RPMI8226 (cell line): ENCODE measurements at regions not wholly inside any gene's neighbourhood (a gene's known extent, or its start where the extent isn't known, plus 50 kb on each side); places are given as distances from the start of the nearest gene placed in this dataset.
A peak's percentile ranks its signal among the peaks of the same experiment; 100 is the strongest.
"Not testable (repeated sequence)": the region's sequence is repeated elsewhere in the genome, so short reads cannot be mapped to it uniquely, and the experiment has no call there.

Source experiments
- DNase-seq: peaks from one replicate; pipeline ENCODE4 v3.0.0-alpha.2; 2015

DNA sequence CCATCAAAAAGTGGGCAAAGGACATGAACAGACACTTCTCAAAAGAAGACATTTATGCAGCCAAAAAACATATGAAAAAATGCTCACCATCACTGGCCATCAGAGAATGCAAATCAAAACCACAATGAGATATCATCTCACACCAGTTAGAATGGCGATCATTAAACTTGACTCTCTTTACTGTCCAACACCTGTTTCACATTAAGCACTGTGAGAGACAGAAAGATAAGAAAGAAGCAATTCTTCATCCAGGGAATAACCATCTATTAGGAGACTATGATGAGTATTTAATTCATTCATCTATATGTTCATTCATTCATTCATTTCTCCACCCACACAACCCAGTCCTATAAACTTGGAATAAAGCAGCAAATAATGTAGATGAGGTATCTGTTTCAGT is 334.3 kb downstream of the C12orf75 start:
- not testable (repeated sequence) for DNase-seq

DNA sequence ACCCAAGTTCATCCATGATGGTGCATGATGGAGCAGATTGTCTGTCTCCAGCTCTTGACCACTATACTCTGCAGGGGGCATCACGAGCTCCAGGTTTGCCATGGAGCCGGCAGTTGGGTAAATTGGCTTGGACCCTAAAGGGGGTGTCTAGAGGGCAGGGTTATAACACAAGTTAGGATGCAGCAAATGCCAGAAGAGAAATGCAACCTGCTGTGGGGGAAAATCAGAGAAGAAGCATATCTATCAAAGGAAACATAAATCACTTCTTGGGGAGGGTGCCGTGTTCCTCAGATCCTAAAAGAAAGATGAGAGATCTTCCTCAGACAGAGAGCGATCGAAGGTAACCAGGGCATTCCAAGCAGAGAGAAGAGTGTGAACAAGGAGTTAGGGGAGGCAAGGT is 334.9 kb downstream of the C12orf75 start:
- DNase-seq, result no peak

DNA sequence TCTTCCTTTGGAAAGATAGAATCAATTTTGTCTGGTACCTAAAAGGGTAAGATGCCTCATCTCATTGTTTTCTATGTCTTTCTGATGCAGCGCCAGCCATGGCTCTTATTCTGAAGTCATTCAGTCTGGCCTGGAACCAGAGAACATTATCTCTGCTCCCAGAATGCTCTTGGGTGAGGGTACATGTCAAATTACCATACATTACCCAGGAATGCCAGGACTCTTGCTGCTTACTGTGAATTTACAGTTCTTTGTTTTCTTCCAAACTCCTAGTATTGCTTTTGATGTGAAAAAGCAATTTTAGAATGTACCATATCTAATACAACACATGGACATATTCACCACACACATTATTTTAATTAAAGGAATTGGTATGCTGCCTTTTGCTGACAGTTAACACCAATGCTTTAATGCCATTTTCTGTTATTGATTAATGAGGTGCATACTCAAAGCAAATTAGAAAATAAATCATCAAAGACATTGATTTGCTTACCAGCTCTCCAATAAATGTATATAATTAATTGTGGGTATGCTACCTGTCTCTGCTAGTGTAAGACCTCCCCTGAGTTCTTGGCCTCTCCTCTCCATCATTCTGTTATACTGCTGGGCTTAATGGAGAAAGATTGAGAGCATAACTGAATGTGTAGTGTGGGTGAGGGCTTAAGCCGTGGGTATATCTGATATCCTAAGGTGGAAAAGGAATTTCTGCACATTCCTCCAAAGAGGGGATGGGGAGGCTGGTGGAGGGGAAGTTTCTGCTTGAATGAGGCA is 337.7 kb downstream of the C12orf75 start:
- DNase-seq, result no peak

DNA sequence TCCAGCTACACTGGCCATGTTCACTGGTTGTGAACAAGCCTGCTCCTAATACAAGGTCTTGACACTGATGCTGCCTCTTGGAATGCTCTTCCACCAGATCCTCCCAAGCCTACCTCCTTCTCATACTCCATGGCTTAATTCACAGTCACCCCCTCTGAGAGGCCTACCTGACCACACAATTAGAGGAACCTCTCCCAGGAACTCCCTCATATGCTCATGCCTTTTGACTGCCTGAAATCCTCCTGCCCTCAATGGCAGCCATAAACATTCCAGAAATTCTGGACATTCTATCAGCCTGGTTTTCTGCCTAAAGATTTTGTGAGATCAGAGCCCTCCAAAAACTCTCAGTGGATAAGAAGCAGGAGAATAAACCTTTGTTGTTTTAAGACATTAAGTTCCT is 340.2 kb downstream of the C12orf75 start:
- no peak for DNase-seq

DNA sequence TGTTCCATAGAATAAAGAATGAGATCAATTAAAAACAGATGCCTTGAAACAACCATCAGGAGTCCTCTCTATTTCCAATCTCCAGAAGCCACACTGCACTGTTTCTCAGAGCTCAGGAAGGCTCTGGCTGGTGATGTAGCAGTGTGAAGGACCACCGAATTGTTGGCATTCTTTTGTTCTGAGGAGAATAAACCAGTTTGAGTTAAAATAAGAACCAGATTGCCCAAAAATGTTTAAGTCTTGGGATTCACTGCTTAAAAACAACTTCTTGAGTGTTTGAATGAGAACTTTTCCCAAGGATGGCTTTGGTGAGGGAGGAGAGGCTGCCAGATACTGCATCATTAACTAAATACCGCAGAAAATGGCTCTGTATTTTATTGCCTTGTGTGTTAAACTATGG is 341.2 kb downstream of the C12orf75 start:
- no peak for DNase-seq

DNA sequence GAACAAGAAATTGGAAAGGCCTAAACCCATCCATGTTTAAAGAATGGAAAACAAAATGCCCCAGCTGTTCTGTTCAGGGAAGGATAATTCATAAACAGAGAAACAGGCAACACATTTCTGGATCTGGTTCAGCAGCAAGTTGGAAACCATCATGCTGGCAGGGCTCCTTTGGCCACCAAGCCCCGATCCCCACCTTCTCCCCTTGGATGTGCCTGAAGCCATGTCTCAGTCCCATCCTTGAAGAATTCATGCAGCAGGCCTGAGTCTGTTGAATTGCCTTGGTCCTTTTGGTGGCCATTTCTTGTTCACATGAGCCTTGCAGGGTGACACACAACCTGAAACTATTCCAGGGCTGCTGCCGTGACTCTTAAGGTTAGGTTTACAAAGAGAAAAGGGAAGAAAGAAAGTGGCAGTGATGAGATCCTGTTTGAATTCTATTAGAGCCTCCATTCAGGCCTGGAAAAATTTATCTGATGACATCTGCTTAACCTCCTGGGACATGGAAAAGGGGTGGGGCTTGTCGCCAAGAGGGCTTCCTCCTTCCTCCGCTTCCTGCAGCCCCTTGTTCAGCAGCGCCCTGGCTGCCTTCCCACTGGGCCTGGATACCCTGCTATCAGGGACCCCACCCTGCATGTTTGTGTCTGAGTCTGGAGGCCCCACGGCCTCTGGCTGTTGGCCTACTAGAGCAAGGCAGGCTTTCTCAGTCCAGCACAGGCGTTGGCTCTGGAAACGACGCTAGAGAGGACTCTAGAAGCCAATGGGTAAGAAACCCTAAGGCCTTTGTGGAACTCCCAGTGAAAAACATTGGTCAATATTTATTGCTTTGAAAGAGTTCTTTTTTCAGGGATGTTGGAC is 341.9 kb downstream of the C12orf75 start:
- DNase-seq, result no peak

DNA sequence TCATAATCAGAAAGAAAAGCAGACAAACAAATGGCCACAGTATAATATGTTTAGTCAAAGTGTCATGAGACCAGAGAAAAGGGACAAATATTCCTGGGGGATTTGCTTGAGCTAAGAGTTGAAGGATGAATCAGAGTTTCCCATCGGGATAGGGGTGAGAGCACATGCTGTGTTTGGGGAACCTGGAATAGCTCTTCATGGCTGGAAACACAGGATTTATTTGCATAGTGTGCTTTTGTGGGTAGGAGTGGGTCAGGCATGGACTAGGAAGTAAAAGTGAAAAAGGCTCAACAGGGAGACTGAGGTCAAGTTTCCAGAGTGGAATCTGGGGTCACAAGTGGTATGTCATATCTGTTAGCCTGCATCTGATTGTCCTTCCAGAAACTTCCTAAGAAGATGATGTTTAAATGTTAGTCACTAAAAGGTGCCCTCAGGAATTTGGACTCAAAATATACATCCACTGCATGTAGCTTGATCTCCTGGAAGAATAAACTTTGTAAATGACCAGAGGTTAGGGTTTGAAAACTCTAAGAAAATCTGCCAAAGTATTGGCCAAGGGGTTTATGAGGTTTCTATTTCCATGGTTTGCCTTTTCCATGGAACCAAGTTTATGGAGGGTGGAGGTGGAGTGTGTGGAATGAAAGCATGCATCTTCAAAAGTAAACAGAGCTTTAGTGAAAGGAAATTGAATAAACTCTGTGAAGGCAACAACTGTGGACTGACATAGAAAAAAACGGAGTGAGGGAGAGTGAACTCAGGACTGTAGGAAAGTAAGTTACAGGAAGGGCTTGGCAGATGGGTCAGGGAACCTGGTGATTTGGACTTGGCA is 344.6 kb downstream of the C12orf75 start:
- no peak for DNase-seq

DNA sequence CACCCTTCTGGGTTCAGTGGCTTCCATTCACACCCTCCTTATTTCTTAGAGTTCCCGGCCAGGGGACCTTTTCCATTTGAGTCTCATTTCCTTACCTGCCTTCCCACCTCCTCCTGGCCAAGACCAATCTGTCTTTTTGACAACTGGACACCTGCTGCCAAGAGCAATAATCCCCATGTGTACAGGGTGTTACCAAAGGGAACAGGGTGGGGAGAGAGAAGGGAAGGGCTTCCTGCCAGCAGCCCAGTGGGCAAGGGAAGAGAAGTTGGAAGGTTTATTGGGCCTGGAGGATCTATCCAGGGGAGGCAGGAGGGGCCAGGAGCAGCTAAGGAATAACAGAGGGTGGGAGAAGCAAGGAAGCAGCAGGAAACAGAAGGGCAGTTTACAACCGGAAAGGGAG is 346.2 kb downstream of the C12orf75 start:
- DNase-seq, result no peak

DNA sequence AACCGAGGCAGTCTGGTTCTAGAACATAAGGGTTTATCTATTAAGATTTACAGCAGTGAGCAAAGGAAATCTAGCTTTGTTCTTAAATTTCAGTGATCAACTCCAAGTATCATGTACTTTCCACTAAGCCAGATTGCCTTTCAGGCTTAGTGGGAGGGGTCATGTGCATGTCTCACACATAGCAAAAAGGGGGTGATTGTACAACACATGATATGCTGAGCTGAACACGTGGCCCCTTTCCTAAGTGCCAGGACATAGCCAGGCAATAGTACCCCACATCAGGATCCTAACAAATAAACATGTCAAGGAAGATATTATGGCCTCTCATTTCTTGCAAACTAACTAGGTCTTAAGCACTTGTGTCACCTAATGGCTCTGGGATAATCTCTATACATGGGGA is 347.2 kb downstream of the C12orf75 start:
- no peak for DNase-seq

DNA sequence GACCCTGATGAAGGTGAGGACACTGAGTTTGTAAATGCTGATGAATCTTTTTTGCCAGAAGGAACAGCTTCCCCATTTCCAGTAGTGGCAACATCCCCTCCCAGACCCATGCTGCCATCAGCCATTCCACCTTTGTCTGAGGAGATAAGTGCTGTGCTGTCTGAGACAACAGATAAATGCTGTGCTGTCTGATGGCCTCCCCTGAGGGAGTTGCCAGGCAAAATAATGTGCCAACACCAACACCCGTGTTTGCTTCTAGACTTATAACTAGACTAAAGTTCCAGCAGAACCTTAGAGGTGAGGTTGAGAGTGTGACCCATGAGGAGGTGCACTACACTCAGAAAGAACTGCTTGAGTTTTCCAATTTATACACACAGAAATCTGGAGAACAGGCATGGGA is 349.5 kb downstream of the C12orf75 start:
- DNase-seq, result no peak

DNA sequence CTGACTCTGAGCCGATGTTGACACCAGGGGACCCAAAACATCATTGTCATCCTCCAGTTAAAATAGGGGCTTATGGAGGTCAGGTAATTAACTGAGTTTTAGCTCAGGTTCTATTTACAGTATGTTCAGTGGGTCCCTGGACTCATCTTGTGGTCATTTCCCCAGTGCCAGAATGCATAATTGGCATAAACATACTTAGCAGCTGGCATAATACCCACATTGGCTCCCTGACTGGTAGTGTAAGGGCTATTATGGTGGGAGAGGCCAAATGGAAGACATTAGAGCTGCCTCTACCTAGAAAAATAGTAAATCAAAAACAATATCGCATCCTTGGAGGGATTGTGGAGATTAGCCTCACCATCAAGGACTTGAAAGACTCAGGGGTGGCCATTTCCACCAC is 350.9 kb downstream of the C12orf75 start:
- DNase-seq, result no peak

DNA sequence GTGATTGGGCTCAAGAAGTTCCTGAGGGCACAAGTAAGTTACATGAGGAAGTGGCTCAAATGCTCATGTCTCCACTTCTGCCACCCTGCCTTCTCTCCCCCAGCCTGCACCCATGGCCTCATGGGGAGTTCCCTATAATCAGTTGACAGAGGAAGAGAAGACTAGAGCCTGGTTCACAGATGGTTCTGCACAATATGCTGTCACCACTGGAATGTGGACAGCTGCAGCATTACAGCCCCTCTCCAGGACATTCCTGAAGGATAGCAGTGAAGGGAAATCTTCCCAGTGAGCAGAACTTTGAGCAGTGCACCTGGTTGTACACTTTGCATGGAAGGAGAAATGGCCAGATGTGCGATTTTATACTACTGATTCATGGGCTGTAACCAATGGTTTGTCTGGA is 352.3 kb downstream of the C12orf75 start:
- not testable (repeated sequence) for DNase-seq

DNA sequence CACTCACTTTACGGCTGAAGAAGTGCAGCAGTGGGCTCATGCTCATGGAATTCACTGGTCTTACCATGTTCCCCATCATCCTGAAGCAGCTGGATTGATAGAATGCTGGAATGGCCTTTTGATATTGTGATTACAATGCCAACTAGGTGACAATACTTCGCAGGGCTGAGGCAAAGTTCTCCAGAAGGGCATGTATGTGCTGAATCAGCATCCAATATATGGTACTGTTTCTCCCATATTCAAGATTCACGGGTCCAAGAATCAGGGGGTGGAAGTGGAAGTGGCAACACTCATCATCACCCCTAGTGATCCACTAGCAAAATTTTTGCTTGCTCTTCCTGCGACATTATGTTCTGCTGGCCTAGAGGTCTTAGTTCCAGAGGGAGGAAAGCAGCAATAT is 353.3 kb downstream of the C12orf75 start:
- not testable (repeated sequence) for DNase-seq

DNA sequence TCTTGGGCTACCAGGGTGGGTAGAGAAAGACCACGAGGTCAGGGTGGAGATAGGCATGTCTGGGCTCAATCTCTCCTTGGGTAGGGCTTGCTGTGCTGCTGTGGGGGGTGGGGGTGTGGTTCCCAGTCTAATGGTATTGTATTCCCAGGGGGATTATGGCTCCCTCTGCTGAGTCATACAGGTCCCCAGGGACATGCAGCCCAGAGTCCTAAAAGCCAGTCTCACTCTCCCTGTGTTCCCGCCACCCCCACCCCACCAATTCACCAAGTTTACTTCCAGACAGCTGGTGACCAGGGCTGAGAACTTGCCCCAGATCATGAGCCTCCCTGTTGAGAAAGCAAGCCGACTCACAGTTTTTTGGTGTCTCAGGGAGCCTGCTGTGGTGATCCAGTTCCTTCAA is 367.6 kb downstream of the C12orf75 start:
- DNase-seq, result no peak

DNA sequence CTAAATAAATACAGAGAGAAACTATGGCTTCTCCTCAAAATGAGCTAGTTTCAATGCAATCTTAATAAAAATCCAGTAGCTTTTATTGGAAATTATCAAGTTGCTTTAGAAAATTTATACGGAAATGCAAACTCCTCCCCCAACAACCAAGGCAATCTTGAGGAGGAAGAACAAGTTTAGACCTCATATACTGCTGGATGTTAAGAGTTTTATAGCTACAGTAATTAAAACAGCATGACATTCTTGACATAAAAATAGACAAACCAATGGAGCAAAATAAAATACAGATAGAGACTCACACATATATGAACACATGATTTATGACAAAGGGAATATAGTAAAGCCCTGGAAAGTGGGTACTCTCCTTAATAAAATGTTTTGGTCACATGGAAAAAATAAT is 368.7 kb downstream of the C12orf75 start:
- DNase-seq, result no peak

DNA sequence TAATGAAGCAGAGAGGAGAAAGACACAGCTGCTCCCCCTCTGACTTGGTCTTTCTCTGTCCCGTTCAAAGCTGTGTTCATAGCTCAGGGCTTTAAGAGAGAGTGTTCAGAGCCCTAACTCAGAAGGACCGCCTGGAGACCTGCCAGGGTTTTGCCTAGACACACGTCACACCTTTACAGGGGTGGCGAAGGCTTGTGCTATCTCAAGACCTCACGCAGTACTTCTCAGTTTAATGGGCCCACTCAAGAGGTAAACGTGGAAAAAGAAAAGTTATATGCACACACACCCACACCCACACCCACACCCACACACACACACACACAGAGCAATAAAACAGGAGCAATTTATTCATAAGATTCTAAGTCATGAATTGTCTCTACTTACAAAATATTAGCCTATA is 374.3 kb downstream of the C12orf75 start:
- DNase-seq, result no peak

DNA sequence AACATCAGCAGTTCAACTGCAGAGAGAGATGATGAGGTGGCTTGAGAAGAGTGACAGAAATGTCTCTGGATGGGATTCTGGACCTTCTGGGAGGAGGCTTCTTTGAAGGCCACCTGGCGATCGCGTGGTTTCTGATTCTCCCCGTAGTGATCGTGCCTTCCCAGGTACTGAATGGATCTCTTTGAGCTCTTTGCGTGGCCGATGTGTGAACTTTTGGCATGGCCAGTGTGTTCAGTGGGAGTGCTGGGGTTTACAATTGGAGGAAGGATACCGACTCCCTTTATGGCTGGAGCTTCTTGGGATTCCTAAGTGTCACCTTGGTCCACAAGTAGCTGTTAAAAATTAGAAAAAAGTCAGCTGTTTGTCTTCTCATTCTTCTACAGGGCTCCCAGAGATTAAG is 374.7 kb downstream of the C12orf75 start:
- no peak for DNase-seq

DNA sequence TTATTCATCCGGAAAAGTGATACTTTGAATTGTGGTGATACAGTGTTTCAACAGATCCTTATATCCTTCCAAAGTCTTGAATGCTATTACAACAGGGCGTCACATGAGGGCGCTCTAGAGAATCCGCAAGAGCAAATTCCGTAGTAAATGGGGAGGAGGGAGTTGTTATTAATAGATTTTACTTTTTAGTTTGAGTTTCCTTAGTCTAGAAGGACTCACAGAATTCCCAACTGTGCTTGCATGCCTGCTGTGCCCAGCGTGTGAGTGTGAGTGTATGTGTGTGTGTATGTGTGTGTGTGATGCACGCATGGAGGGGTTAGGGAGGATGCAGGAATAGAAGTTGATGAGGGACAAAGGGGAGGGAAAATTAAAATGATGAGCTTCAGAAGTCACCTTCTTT is 375.3 kb downstream of the C12orf75 start:
- DNase-seq, result peak; percentile 16

DNA sequence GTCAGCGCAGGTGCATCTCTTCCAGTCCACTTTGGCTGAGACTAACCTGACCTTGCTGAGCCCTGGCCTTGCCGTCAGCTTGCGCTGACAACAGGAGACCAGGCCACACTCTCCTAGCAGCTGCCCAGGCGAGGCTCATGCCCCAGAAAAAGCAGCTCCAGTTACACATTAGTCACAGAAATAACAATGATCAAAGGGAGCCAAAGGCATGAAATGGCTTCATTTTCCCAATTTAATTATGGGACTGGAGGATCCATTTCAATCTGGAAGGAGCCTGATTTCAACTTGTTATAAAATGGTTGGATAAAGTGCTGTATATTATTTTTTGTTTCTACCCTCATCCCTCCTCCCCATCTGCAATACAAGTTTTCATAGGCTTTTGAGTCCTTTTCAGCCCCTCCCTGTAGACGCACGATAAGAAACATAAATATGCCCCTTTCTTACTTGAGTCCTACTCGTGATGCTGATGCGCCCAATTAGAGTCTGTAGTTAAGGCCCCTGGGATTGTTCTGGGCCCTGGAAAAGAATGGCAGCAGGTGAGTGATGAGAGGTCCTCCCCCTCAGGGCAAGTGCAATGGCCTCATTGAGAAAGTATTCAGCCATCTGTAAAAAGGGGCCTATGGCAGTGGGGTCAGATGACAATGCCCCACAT is 376.0 kb downstream of the C12orf75 start:
- DNase-seq, result no peak

DNA sequence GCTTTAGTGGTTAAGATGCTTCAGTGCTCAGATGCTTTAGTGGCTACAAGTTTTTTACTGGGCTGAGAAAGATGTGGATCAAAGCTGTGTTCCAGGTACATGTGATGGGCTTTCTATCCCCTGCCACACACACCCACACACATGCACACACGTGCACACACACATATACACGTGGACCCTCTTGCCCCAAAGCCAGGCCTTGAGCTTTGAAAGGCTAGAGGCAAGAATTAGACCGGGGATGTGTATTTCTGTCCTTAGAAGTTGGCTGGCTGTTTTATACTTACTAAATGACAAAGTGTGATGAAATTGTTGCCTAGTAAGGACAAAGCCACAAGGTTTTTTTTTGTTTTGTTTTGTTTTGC is 376.5 kb downstream of the C12orf75 start:
- no peak for DNase-seq

DNA sequence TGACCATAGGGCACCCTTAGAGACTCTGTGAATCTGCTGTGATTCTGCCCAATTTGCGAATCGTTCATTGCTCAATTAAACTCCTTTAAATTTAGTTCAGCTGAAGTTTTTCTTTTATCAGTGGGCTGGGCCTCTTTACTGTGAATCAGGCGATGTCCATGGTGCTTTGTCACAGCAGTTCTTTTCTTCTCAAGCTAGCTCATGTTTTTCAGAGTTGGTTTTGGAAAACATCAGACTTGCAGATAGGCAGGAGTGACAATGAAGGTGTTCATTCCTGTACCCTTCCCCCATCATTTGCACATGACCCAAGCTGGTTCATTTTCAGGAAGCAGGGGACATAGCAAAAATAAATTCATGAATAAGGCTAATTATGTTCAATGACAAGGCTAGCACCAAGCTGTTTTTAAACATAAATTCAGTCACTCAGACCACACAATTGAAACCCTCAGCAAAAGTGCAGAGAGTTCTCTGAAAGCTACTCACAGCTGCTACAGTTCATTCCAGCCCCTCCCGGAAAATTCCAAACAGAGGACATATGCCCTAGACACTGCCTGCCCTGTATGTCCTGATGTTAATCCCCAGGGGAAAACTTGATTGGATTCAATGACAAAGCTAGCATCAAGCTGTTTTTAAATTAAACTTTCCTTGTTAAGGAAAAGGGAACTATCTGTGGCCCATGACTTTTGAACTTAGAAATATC is 383.3 kb downstream of the C12orf75 start:
- DNase-seq, result no peak

DNA sequence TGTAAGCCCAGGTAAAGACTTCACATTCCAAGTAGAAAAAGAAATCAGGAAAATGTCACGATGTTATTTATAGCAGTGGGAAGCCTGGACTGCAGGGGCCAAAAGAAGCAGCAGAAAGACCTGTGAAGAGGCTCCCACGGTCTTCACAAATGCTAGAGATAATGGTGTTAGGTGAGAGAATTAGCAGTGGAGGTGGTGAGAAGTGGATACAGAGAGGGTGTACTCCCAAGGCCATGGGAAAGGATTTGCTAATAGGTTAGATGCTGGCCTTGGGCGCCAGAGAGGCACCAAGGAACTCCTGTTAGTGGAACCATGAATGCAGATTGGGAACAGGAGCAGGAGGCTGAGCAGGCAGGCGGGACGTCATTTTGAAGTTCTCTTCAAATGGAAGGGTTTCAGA is 386.1 kb downstream of the C12orf75 start:
- no peak for DNase-seq
